H1 (cell line): ENCODE measurements at regions not wholly inside any gene's neighbourhood (a gene's known extent, or its start where the extent isn't known, plus 50 kb on each side); places are given as distances from the start of the nearest gene placed in this dataset.

Source experiments
- ATF2 ChIP-seq: IDR thresholded peaks from 2 replicates; pipeline ENCODE4 v1.6.1; 2012; ENCODE audit warnings: low read length, inconsistent platforms
- CHD1 ChIP-seq: IDR thresholded peaks from 2 replicates; pipeline ENCODE4 v1.6.1; 2012; ENCODE audit warnings: low read depth, low read length, improper control_type of control experiment
- CHD2 ChIP-seq: IDR thresholded peaks from 2 replicates; pipeline ENCODE4 v1.6.1; 2012; ENCODE audit warnings: low read length, improper control_type of control experiment
- MAX ChIP-seq: IDR thresholded peaks from 2 replicates; pipeline ENCODE4 v1.6.1; 2012; ENCODE audit warnings: inconsistent platforms
- SAP30 ChIP-seq: fragments of 300-600 bp; sonication (generic); IDR thresholded peaks from 2 replicates; pipeline ENCODE4 v1.7.1; 2012; ENCODE audit warnings: low read length, moderate library complexity, mild to moderate bottlenecking, inconsistent platforms; ENCODE audit not compliant: insufficient read depth, insufficient replicate concordance

- TF ChIP-seq MAX (no peak), CHD1 (no peak), ATF2 (no peak), CHD2 (no peak), SAP30 (no peak)
Observed at GRCh38 chr14:98341211-98341610, 930.8 kb downstream of the BCL11B start (continued).
